GM10248 (cell line): ENCODE measurements at regions not wholly inside any gene's neighbourhood (a gene's known extent, or its start where the extent isn't known, plus 50 kb on each side); places are given as distances from the start of the nearest gene placed in this dataset.

ENCODE experiments used
- CTCF ChIA-PET: fragments of 300-600 bp; sonication (Branson Sonifier 250); formaldehyde crosslinking; extraction: SDS; loops from one replicate; lab custom pipeline; 2021; ENCODE audit warnings: antibody characterized with exemption; lab: Yijun Ruan, JAX
- POLR2A ChIA-PET: fragments of 350-650 bp; sonication (Branson Sonifier 250); formaldehyde crosslinking; extraction: SDS; loops from one replicate; lab custom pipeline; 2020; ENCODE audit warnings: antibody characterized with exemption; lab: Yijun Ruan, JAX
- DNase-seq: peaks from one replicate; pipeline ENCODE4 v3.0.0; 2012; ENCODE audit errors: extremely low spot score
- CTCF ChIP-seq: IDR thresholded peaks from 2 replicates; pipeline ENCODE4 v1.5.1; 2012; ENCODE audit warnings: mild to moderate bottlenecking, low read depth; ENCODE audit errors: extremely low read depth, missing control alignments, control extremely low read depth

GRCh38 chr10:131574707-131575430 is 263.3 kb upstream of the TCERG1L start:
- ChIA-PET CTCF (no interaction called here), POLR2A (no interaction called here)
- no peak for TF ChIP-seq CTCF
- no peak for DNase-seq

- no peak for DNase-seq
- no peak for TF ChIP-seq CTCF
- POLR2A ChIA-PET = no interaction called here
- CTCF ChIA-PET = no interaction called here
Measured at GRCh38 chr10:131575877-131576276, 264.4 kb upstream of the TCERG1L start.

- CTCF ChIA-PET = no interaction called here
- POLR2A ChIA-PET = no interaction called here
- no peak for TF ChIP-seq CTCF
- no peak for DNase-seq
Measured at GRCh38 chr10:131576341-131577177, 265.0 kb upstream of the TCERG1L start.

GRCh38 chr10:131577178-131577555 is 265.6 kb upstream of the TCERG1L start:
- POLR2A ChIA-PET = no interaction called here
- CTCF ChIA-PET = no interaction called here
- no peak for TF ChIP-seq CTCF
- no peak for DNase-seq

GRCh38 chr10:131577786-131578471 is 266.4 kb upstream of the TCERG1L start:
- TF ChIP-seq CTCF = no peak
- ChIA-PET POLR2A (no interaction called here), CTCF (no interaction called here)
- no peak for DNase-seq

- ChIA-PET CTCF (no interaction called here), POLR2A (no interaction called here)
- no peak for TF ChIP-seq CTCF
Measured at GRCh38 chr10:131578472-131578970, 267.0 kb upstream of the TCERG1L start.

More at GRCh38 chr10:131578472-131578970, 267.0 kb upstream of the TCERG1L start:
- no peak for DNase-seq
